Ishikawa (cell line): ENCODE measurements at regions not wholly inside any gene's neighbourhood (a gene's known extent, or its start where the extent isn't known, plus 50 kb on each side); places are given as distances from the start of the nearest gene placed in this dataset.

Experiments
- CEBPB ChIP-seq: IDR thresholded peaks from 2 replicates; pipeline ENCODE4 v1.6.1; 2012
- CREB1 ChIP-seq: IDR thresholded peaks from 2 replicates; pipeline ENCODE4 v1.6.1; 2012; ENCODE audit warnings: low read depth
- EGR1 ChIP-seq: IDR thresholded peaks from 2 replicates; pipeline ENCODE4 v1.6.1; 2012
- EP300 ChIP-seq: IDR thresholded peaks from 2 replicates; pipeline ENCODE4 v1.6.1; 2012; ENCODE audit warnings: borderline replicate concordance
- FOXM1 ChIP-seq: IDR thresholded peaks from 2 replicates; pipeline ENCODE4 v1.6.1; 2012; ENCODE audit warnings: low read depth, borderline replicate concordance
- NFIC ChIP-seq: IDR thresholded peaks from 2 replicates; pipeline ENCODE4 v1.6.1; 2012
- RAD21 ChIP-seq: IDR thresholded peaks from 2 replicates; pipeline ENCODE4 v1.6.1; 2012; ENCODE audit warnings: low read depth
- TAF1 ChIP-seq: IDR thresholded peaks from 2 replicates; pipeline ENCODE4 v1.6.1; 2012; ENCODE audit warnings: low read depth, mild to moderate bottlenecking
- TCF12 ChIP-seq: IDR thresholded peaks from 2 replicates; pipeline ENCODE4 v1.6.1; 2012; ENCODE audit warnings: low read depth
- TEAD4 ChIP-seq: IDR thresholded peaks from 2 replicates; pipeline ENCODE4 v1.6.1; 2012
- YY1 ChIP-seq: IDR thresholded peaks from 2 replicates; pipeline ENCODE4 v1.6.1; 2012; ENCODE audit warnings: low read depth
- ZBTB7A ChIP-seq: IDR thresholded peaks from 2 replicates; pipeline ENCODE4 v1.6.1; 2012; ENCODE audit warnings: low read depth
- TF ChIP-seq, protein P1 (sequence below): IDR thresholded peaks from 2 replicates; pipeline ENCODE4 v1.6.1; 2012
- TF ChIP-seq, protein P2 (sequence below): IDR thresholded peaks from 2 replicates; pipeline ENCODE4 v1.6.1; 2012; ENCODE audit warnings: low read depth, mild to moderate bottlenecking
- TF ChIP-seq, protein P3 (sequence below): IDR thresholded peaks from 2 replicates; pipeline ENCODE4 v1.6.1; 2012

DNA sequence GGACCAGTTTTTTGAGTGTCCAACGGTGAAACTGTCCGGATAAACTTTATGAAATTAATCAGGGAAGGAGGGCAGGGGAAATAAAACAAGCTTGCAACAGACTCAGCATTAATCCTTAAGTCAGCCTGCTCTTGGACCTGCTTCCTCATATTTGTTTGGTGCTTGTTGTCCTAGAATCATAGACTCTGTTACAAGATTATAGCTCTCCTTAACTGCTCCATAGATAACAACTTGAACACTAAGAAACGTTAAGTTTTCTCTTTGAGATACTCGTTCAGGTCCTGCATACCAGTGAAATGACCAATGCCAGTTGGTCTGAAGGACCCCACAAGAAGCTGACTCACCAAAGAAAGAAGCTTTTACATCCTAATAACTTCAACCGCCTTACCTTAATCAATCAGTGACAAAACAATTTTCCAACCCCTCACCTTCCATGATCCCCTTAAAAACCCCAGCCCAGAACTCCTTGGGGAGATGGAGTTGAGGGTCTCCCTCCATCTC lies 493.2 kb downstream of the PID1 start:
- TF ChIP-seq EP300 = no peak
- TF ChIP-seq FOXM1 = no peak
- TF ChIP-seq, protein P1, sequence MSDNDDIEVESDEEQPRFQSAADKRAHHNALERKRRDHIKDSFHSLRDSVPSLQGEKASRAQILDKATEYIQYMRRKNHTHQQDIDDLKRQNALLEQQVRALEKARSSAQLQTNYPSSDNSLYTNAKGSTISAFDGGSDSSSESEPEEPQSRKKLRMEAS = no peak

DNA sequence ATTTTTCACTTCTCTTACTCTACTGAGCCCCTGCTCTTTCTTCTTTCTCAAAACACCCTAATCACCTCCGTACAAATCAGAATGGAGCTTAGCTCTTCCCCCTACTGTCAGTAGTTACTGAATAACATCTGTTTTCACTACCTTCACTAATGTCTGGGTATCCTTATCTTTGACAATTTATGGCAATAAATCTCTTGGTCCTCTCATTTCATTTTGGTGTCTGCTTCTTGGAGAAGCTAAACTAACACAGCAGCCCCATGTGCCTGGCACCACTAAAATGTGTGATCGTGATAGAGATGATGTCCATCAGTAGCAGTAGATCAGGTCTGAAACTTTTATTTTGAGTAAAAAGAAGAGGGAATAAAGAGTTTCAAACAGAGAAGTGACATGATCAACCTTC lies 496.5 kb downstream of the PID1 start:
- no peak for TF ChIP-seq YY1
- no peak for TF ChIP-seq NFIC
- no peak for TF ChIP-seq RAD21
- TF ChIP-seq, protein P1 = no peak
- TF ChIP-seq TAF1 = no peak
- TF ChIP-seq TCF12 = no peak
- no peak for TF ChIP-seq CREB1
- no peak for TF ChIP-seq EGR1
- TF ChIP-seq, protein P2, sequence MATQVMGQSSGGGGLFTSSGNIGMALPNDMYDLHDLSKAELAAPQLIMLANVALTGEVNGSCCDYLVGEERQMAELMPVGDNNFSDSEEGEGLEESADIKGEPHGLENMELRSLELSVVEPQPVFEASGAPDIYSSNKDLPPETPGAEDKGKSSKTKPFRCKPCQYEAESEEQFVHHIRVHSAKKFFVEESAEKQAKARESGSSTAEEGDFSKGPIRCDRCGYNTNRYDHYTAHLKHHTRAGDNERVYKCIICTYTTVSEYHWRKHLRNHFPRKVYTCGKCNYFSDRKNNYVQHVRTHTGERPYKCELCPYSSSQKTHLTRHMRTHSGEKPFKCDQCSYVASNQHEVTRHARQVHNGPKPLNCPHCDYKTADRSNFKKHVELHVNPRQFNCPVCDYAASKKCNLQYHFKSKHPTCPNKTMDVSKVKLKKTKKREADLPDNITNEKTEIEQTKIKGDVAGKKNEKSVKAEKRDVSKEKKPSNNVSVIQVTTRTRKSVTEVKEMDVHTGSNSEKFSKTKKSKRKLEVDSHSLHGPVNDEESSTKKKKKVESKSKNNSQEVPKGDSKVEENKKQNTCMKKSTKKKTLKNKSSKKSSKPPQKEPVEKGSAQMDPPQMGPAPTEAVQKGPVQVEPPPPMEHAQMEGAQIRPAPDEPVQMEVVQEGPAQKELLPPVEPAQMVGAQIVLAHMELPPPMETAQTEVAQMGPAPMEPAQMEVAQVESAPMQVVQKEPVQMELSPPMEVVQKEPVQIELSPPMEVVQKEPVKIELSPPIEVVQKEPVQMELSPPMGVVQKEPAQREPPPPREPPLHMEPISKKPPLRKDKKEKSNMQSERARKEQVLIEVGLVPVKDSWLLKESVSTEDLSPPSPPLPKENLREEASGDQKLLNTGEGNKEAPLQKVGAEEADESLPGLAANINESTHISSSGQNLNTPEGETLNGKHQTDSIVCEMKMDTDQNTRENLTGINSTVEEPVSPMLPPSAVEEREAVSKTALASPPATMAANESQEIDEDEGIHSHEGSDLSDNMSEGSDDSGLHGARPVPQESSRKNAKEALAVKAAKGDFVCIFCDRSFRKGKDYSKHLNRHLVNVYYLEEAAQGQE = no peak
- TF ChIP-seq EP300 = no peak
- no peak for TF ChIP-seq TEAD4
- TF ChIP-seq ZBTB7A = no peak

DNA sequence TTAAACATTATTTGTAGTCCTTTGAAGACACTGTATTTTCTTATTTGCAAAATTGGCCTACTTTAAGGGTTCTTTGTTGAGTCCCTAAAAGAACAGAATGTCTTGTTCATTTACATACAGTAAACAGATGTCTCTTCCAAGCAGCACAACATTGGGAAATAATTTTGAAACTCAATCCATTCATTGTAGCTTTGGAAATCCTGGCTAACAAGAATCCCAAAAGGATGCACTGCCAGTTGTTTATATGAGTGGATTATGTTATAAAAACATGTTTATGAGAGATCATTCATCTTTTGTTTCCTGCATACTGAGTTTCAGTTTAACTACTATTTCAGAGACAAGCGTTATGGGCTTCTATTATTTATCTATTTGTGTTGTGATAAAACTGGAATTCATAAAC lies 499.3 kb downstream of the PID1 start:
- TF ChIP-seq CEBPB (no peak), TEAD4 (no peak), EGR1 (no peak), YY1 (no peak), TAF1 (no peak), ZBTB7A (no peak), FOXM1 (no peak), TCF12 (no peak), RAD21 (no peak), NFIC (no peak), CREB1 (no peak), EP300 (no peak)
- TF ChIP-seq, protein P1 = no peak
- TF ChIP-seq, protein P3, sequence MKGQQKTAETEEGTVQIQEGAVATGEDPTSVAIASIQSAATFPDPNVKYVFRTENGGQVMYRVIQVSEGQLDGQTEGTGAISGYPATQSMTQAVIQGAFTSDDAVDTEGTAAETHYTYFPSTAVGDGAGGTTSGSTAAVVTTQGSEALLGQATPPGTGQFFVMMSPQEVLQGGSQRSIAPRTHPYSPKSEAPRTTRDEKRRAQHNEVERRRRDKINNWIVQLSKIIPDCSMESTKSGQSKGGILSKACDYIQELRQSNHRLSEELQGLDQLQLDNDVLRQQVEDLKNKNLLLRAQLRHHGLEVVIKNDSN = no peak
- TF ChIP-seq, protein P2 = no peak

DNA sequence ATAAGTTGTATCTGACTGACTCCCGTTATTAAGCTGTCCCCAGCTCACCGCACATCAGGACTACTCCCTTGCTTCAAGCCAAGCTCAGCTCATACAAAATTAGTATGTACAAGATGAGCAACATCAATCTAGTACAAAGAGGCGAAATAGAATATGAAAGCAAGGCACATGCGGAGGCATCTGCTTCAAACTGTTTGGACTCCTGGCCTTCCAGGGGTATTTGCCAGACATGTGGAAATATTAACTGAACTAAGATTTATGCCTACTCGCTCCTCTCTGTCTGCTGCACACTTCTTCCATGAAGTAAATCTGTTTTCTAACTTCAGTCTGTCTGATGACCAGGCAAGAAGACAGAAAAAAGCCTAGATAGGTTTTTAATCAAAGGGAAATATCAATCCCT lies 499.8 kb downstream of the PID1 start:
- no peak for TF ChIP-seq TCF12
- TF ChIP-seq, protein P3 = no peak
- TF ChIP-seq TAF1 = no peak
- TF ChIP-seq YY1 = no peak
- no peak for TF ChIP-seq FOXM1
- TF ChIP-seq CREB1 = no peak
- TF ChIP-seq, protein P1 = no peak
- TF ChIP-seq, protein P2 = no peak
- TF ChIP-seq RAD21 = no peak
- TF ChIP-seq NFIC = no peak
- no peak for TF ChIP-seq TEAD4
- no peak for TF ChIP-seq EGR1
- TF ChIP-seq ZBTB7A = no peak
- no peak for TF ChIP-seq EP300
- no peak for TF ChIP-seq CEBPB
